GM18498 (cell line): ENCODE measurements at regions not wholly inside any gene's neighbourhood (a gene's known extent, or its start where the extent isn't known, plus 50 kb on each side); places are given as distances from the start of the nearest gene placed in this dataset.

Source experiments
- ATAC-seq: cut with Tn5 transposase; IDR thresholded peaks from one replicate; pipeline ENCODE4 v1.9.1; 2021; ENCODE audit warnings: mild to moderate bottlenecking, moderate library complexity; ENCODE audit not compliant: unreplicated experiment

- ATAC-seq = no peak
These were observed 77.1 kb upstream of the BCL6 start for GRCh38 chr3:187822402-187822801.

- ATAC-seq = no peak
These were observed 78.5 kb upstream of the BCL6 start for GRCh38 chr3:187823746-187824145.

GRCh38 chr3:187827723-187828122 is 82.5 kb upstream of the BCL6 start:
- no peak for ATAC-seq

GRCh38 chr3:187828579-187829452 is 83.5 kb upstream of the BCL6 start:
- ATAC-seq = peak; percentile 77

- no peak for ATAC-seq
These were observed 84.9 kb upstream of the BCL6 start for GRCh38 chr3:187830181-187830580.

GRCh38 chr3:187831125-187832051 is 86.1 kb upstream of the BCL6 start:
- no peak for ATAC-seq

GRCh38 chr3:187832202-187832601 is 86.9 kb upstream of the BCL6 start:
- no peak for ATAC-seq

- ATAC-seq = no peak
These were observed 88.1 kb upstream of the BCL6 start for GRCh38 chr3:187833375-187833774.

GRCh38 chr3:187833799-187834578 is 88.7 kb upstream of the BCL6 start:
- ATAC-seq = no peak

- no peak for ATAC-seq
These were observed 91.8 kb upstream of the BCL6 start for GRCh38 chr3:187836823-187837770.

- ATAC-seq = no peak
These were observed 92.8 kb upstream of the BCL6 start for GRCh38 chr3:187838016-187838540.

GRCh38 chr3:187839422-187839821 is 94.2 kb upstream of the BCL6 start:
- ATAC-seq = no peak

GRCh38 chr3:187840856-187841255 is 95.6 kb upstream of the BCL6 start:
- no peak for ATAC-seq

- no peak for ATAC-seq
These were observed 96.3 kb upstream of the BCL6 start for GRCh38 chr3:187841560-187841959.

- no peak for ATAC-seq
These were observed 98.4 kb upstream of the BCL6 start for GRCh38 chr3:187843654-187844053.

- no peak for ATAC-seq
These were observed 99.4 kb upstream of the BCL6 start for GRCh38 chr3:187844708-187845107.

- ATAC-seq = no peak
These were observed 100.6 kb upstream of the BCL6 start for GRCh38 chr3:187845826-187846225.

- ATAC-seq = no peak
These were observed 103.1 kb upstream of the BCL6 start for GRCh38 chr3:187848401-187848800.

- no peak for ATAC-seq
These were observed 103.9 kb upstream of the BCL6 start for GRCh38 chr3:187849016-187849654.
